T47D (cell line): ENCODE measurements at regions not wholly inside any gene's neighbourhood (a gene's known extent, or its start where the extent isn't known, plus 50 kb on each side); places are given as distances from the start of the nearest gene placed in this dataset.

Experiments used
- DNase-seq, 2 experiments: peaks; one replicate each; pipeline versions ENCODE4 v3.0.0 to v3.0.0-alpha.2; 2011 to 2012; ENCODE audit warnings: low read depth in 1 of 2, low spot score in 1 of 2
- JUND ChIP-seq: IDR thresholded peaks from 2 replicates; pipeline ENCODE4 v1.6.1; 2012; ENCODE audit warnings: low read depth
- in situ Hi-C: cut with HindIII; loops from 2 replicates; pipeline ENCODE4 v1.10.0; 2016; ENCODE audit warnings: low sequenced_read_pairs, low pct_unique_long_range_greater_than_20kb

DNA sequence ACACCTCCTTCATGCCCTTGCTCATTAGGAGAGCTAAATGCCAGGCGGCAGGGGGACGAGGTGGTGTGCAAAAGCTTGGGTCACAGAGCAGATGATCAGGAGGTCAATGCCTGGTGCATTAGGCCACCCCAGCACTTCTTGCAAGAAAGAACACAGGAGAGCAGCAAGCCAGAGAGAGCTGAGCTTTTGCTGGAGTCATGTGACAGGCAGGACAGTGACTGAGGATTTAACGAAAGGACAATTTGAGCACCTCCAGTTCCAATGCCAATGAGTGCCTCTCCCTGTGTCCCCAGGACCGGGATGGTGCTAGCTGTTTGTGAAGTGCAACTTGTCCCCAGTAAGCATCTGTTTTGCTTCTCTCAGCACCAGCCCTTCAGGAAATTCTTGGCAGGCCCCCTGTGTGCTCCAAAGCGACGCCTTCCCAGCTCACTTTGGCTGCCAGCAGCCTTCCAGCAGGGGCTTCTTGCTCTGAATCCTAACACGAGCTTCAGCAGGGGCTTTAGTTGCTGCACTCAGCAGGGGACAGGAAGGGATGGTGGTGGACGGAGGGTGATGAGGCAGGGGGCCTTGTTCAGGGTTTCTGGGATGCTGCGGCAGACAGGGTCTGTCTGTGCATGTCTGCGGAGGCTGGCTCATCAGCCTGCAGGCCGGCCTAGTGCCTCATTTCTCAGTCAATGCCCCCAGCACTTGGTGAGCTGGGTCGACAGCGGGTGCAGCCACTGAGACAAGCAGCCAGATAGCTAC is 368.1 kb downstream of the RPS24 start:
- in situ Hi-C loops, result no loop called here

DNA sequence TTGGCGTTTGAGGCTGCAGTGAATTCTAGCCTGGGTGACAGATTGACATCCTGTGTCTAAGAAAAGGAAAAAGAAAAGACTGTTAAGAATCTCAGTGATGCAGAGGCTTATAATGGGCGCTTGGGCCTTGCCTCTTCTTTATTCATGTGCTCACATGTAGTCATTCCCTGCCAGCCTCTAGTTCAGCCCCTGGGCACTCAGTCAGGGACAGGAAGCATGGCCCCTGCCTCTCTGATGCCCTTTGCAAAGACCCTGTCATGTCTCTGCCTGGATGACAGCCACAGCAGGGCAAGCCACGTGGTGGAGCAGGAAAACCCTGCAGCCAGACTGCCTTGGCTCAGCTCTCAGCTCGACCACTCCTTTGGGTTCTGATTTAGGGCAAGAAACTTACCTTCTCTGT is 368.9 kb downstream of the RPS24 start:
- in situ Hi-C loops, result no loop called here
- no peak for TF ChIP-seq JUND
- DNase-seq, result no peak

More for the DNA sequence above, 368.1 kb downstream of the RPS24 start:
- no peak for TF ChIP-seq JUND
- no peak for DNase-seq

DNA sequence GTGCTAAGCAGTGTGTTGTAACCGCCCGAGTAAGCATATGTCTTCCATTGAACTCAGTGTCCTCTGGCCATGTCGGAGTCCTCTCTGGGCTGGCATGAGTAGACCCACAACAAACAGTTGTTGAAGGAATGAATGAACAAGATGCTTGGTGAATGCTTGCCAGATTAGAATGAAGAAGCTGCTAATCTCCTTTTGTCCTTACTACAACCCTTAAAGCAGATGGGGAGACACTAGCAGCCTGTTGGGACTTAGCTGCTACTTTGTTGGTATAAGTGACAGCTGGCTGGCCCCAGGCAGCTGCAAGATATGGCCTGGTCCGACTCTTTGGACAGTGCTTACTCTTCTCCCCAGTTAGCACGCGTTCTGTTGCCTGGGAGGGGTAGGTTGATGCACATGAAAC is 370.1 kb downstream of the RPS24 start:
- in situ Hi-C loops, result no loop called here
- no peak for DNase-seq
- TF ChIP-seq JUND, result no peak

DNA sequence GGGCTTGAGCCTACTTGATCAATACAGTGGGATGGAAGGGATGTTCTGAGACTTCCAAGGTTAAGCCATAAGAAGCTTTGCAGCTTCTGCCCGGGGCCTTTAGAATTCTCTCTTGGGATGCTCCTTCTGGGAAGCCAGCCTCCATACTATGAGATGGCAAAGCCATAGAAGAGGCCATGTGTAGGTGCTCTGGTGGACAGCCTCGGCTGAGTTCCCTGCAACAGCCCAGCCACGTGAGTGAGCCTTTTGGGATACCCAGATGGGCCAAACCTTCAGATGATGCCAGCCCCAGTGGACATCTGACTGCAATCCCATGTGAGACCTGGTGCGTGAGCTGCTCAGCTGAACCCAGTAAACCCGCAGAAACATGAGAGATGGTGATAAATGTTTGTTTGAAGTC is 370.6 kb downstream of the RPS24 start:
- in situ Hi-C loops, result no loop called here
- no peak for TF ChIP-seq JUND
- no peak for DNase-seq

DNA sequence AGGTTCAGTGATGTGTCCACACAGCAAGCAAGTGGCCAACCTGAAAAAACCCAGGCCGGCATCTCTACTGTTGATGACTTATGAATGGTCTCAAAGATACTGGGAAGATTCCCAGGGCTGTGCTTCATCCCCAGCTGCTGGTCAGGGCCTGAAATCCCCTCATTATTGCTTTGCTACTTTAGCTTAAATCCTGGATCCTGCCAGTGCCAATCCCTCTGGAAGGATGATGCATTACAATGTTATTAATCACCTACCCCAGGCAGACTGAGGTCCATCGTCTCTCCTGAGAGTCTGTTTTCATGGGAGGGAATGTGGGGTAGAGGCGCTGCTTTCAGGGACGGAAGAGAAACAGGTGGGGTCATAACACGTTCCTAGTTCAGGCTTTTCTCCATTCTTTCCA is 371.6 kb downstream of the RPS24 start:
- no peak for DNase-seq
- TF ChIP-seq JUND, result no peak
- in situ Hi-C loops, result no loop called here

DNA sequence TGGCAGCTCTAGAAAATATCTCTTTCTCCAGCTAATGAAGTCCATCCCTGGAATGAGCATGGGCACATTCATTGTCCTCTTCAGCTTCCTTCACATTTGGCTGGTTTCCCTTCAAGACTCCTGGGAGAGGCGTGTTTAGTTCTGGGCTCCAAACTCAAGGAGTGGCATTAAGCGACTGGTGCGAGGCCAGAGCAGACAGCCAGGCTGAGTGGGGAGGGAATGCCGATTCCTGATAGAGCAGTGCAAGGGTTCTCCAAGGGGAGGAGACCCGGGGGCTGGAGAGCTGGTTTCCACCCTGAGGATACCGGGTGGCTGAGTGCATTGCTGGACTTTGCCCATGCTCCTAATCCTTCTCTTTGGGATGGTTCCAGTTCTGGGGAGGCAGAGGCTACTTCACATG is 372.1 kb downstream of the RPS24 start:
- no peak for DNase-seq
- in situ Hi-C loops, result no loop called here
- TF ChIP-seq JUND, result no peak

DNA sequence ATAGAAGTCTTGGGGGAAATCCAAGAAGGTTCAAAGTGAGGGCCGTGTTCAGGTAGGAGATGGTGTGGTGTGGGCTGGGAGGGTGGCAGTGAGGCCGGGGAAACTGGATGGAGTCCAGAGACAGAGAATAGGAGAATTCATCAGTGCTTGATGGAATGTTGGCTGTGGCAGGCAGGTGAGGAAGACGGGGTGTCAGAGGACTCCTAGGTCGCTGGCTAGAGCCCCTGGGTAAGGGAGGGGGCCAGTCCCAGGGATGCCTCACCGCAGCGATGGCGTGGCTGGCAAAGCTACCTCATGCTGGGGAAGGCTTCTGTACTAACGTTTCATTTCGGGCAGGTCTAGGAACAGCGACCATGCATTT is 373.0 kb downstream of the RPS24 start:
- DNase-seq, result no peak
- no peak for TF ChIP-seq JUND
- in situ Hi-C loops, result no loop called here

DNA sequence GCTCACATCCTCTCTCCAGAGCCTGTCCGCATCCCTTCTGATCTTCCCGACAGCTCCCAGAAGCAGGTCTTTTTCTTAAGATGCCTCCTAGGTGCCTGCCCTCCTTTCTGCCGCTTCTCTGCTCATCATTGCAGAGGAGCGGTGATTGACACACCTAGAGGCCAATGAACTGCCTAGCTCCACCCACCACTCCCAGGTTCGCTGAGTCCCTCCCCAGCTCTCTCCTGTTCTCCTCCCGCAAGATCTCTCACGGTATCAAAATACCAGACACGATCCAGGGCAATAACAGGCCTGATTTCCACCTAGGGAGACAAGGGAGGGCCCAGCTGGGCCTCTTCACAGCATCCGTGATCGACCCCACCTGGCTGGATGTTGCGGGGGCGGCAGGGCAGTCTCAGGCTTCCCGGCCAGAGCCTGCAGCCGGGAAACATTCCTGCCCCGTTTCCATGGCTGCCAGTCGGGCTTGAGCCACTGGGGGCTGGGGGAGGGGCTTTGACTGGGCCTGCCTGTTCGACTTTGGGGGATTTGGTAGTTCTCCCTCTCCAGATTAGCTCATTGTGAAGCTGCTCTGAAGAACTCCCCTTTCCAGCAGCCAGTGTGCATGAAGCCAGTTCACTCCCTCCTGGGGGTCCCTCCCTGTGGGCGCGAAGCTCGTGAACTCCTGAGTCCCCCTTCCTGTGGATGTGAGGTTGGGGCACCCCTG is 373.5 kb downstream of the RPS24 start:
- in situ Hi-C loops, result no loop called here
- peak; percentile 92 to 98 for DNase-seq
- no peak for TF ChIP-seq JUND

DNA sequence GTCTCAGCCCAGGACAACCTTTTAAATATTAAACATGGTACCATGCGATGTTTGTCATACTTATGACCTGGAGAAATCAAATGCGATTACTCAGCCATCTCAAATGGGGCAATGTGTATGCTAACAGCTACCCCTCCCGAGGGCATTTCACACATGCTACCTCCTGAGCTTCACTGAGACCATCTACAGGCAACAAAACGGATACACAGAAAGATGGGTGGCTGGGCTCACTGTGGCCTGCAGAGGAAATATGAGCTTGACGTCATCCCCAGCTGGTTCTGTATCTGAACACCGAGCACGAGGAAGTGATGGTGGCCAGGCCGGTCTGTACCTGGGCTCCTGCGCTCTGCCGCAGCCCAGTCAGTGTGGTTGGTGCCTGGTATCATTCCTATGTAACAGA is 374.3 kb downstream of the RPS24 start:
- in situ Hi-C loops, result no loop called here
- no peak for TF ChIP-seq JUND
- no peak for DNase-seq

DNA sequence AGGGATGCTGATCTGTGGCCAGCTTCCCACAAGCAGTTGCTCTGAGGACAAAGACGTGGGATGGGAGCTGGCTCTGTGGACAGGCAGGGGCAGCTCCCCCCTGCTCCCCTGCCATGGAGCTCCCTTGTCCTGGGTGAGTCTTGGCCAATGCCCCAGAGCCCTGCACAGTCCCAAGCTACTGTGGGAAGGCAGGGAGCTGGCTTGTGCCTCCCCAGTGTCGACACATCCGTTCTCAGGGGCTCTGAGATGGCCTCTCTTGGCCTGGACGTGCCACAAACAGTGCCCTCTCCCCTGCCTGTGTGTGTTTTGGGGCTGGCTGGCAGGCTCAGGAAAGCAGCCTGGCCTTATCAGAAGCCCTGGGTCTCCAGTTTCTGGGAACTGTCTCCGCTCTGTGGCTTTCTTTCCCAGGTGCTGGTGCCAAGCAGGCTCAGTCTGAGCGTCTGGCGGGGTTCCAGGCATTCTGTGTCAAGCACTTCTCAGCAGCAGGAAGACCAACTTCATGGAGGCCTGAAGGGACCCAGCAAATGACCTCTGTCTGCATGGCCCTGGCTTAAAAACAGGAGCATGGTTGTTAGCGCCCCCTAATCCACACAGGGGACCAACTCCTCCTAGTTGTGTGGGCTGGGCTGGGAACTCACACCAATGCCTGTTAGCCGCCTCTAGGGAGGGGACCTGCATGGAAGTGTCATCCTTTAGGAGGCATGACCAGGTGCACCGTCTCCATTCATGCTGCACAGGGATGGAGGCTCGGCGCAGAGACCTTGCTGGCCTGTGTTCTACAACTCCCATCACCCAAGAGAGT is 375.2 kb downstream of the RPS24 start:
- DNase-seq, result peak in 1 of 2 experiments; percentile 53
- TF ChIP-seq JUND, result no peak
- in situ Hi-C loops, result no loop called here

DNA sequence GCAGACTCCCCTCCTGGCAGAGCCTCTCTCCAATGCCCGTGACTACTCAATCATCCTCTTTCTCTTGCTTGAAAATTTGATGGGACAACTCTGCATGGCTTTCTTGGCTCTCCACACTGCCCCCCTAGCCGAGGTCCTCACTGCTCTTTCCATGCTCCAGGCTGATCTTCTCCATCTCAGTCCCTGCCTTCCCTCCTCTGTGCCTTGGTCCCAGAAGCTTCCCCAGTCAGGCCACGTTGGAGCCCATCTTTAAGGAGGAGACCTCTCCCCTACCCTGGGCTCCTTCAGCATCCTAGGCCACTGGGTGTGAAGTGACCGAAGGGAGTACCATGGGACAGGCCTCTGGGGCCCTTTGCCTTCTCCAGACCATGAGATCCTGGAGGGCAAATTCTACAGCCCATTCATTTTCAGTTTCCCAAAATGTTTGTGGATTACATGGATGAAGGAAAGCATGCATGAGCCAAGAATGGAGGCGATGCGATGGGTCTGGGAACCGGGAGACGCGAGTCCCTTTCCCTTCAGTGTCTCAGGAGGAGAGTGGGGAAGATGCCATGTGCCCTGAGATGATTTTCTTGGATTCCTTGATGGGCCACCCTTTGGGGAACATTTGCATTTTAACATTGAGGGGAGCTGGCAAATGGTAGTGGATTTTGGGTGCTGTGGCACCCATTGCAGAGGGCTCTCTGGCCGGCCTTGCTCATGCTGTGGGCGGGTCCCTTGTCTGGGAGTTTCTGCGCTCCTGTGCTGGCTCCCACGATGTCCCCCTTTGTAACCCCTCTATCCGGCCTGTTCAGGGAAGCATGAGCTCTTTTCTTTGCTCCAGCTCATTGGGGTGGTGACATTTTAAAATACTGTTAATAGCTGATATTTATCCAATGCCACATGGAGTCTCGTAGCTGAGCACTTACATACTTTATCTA is 376.6 kb downstream of the RPS24 start:
- no peak for DNase-seq
- in situ Hi-C loops, result no loop called here
- TF ChIP-seq JUND, result no peak

DNA sequence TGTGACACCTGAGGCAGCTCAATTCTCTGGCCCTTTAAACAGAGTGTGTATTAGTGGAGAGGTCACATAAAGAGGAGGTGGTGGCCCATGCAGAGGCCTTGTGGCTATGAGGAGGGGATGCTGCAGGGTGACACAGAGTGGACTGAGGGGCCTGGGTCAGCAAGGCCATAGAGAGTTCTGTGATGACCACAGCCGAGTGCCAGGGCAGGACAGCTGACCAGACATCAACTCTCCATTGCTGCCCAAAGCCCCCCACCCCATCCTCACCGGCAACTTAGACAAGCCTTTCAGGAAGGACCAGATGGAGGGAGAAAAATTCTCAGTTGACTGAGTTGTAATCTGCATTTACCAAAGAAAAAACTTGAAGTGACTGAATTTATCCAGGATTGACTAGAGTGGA is 378.1 kb downstream of the RPS24 start:
- in situ Hi-C loops, result no loop called here
- no peak for TF ChIP-seq JUND
- no peak for DNase-seq
